ENCODE measurements at regions not wholly inside any gene's neighbourhood (a gene's known extent, or its start where the extent isn't known, plus 50 kb on each side); places are given as distances from the start of the nearest gene placed in this dataset.

DNA sequence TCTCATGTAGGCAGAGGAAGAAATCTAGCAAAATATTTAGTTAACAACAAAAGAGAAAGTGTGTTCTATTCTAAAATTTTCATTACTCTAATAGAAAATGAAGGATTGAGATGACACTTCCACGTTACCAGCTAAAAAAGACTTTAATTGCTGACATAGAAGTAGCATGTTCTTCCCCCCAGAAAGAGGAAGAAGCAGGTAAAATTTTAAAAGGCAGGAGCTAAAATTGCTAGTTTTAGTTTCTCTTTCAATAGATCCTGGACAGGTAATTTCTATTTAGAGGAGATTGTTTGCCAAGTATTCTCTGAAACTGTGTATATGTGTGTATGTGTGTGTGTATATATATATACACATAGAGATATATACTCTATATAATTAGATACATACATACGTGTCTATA lies 248.1 kb upstream of the FMN2 start:
- Histone ChIP-seq H3K9ac (no peak overlapping the region), H3K27me3 (ENCODE audit: control insufficient read depth, insufficient read depth, low read length) (no peaks in the 10 kb centered on the region), H2AFZ (no peak overlapping the region), H3K4me3 (ENCODE audit: low read depth, low read length) (no peak overlapping the region), H3K4me1 (no peaks in the 10 kb centered on the region), H3K36me3 (ENCODE audit: control insufficient read depth, insufficient read depth, low read length) (no peaks in the 10 kb centered on the region), H3K79me2 (no peaks in the 10 kb centered on the region), H3K27ac (no peak overlapping the region), H3K9me3 (ENCODE audit: control insufficient read depth, low read length) (no peaks in the 10 kb centered on the region), H3K4me2 (ENCODE audit: low read length) (no peak overlapping the region)
- TF ChIP-seq, protein P1, sequence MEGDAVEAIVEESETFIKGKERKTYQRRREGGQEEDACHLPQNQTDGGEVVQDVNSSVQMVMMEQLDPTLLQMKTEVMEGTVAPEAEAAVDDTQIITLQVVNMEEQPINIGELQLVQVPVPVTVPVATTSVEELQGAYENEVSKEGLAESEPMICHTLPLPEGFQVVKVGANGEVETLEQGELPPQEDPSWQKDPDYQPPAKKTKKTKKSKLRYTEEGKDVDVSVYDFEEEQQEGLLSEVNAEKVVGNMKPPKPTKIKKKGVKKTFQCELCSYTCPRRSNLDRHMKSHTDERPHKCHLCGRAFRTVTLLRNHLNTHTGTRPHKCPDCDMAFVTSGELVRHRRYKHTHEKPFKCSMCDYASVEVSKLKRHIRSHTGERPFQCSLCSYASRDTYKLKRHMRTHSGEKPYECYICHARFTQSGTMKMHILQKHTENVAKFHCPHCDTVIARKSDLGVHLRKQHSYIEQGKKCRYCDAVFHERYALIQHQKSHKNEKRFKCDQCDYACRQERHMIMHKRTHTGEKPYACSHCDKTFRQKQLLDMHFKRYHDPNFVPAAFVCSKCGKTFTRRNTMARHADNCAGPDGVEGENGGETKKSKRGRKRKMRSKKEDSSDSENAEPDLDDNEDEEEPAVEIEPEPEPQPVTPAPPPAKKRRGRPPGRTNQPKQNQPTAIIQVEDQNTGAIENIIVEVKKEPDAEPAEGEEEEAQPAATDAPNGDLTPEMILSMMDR (IDR thresholded peaks at IDR 0.05): no peak

DNA sequence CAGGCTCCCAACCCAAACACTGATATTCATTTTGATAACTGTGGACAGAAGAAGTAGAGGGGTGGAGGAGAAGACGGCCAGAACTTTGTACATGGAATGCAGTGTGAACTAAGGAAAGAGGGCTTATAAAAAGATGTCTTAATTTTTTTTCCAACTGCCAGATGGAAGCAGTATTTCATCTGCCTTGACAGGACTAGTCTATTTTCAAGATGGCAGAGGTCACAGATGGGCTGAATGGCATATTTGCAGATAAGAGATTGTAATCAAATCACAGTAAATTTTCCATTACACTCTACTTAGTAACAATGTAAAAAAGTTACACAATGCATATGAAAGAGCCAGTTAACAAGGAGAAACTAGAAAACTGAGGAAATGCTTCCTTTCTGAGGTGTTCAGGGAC lies 246.8 kb upstream of the FMN2 start:
- Histone ChIP-seq H3K36me3 (ENCODE audit: control insufficient read depth, insufficient read depth, low read length) (no peaks in the 10 kb centered on the region), H3K79me2 (no peaks in the 10 kb centered on the region), H3K9me3 (ENCODE audit: control insufficient read depth, low read length) (no peaks in the 10 kb centered on the region), H3K27me3 (ENCODE audit: control insufficient read depth, insufficient read depth, low read length) (no peaks in the 10 kb centered on the region), H2AFZ (no peak overlapping the region), H3K27ac (no peak overlapping the region), H3K4me3 (ENCODE audit: low read depth, low read length) (no peak overlapping the region), H3K9ac (no peak overlapping the region), H3K4me1 (no peaks in the 10 kb centered on the region), H3K4me2 (ENCODE audit: low read length) (no peak overlapping the region)
- TF ChIP-seq, protein P1 (IDR thresholded peaks at IDR 0.05): no peak

DNA sequence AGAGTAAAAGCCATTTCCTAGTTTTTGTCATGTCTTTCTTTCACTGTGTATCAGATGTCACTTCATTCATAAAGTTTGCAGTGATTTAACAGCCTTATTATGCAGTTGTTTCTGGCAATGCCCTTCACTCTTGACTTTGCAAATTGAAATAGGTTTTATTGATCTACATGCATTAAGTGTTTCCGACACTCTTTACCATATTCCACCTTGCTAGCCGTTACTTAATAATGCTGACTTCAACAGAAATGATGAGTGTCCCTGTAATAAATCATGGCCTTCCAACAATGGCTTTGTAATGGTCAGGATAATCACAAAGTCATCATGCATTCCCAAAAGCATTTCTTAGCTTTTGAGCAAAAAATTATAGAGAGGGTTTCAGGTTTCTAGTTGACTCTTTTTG lies 236.8 kb upstream of the FMN2 start:
- no peak overlapping the region for H3K4me2 ChIP-seq (ENCODE audit: low read length)
- H3K79me2 ChIP-seq: no peaks in the 10 kb centered on the region
- H3K36me3 ChIP-seq (ENCODE audit: control insufficient read depth, insufficient read depth, low read length): no peaks in the 10 kb centered on the region
- no peak overlapping the region for H2AFZ ChIP-seq
- H3K27ac ChIP-seq: no peak overlapping the region
- H3K9me3 ChIP-seq (ENCODE audit: control insufficient read depth, low read length): no peaks in the 10 kb centered on the region
- TF ChIP-seq, protein P1 (IDR thresholded peaks at IDR 0.05): no peak
- H3K4me3 ChIP-seq (ENCODE audit: low read depth, low read length): no peak overlapping the region
- H3K27me3 ChIP-seq (ENCODE audit: control insufficient read depth, insufficient read depth, low read length): no peaks in the 10 kb centered on the region
- H3K4me1 ChIP-seq: no peaks in the 10 kb centered on the region
- no peak overlapping the region for H3K9ac ChIP-seq

DNA sequence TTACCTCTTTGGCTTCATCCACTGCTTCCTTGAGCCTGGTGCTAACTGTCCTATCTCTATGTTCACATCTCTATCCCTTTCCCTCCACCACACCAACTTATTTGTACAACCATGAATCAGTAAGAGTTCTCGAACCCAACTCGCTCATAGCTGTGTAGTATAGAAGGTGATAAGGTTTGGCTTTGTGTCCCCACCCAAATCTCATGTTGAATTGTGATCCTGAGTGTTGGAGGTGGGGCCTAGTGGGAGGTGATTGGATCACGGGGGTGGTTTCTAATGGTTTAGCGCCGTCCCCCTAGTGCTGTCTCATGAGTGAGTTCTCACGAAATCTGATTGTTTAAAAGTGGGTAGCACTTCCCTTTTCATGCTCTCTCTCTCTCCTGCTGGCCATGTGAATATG lies 235.6 kb upstream of the FMN2 start:
- H3K79me2 ChIP-seq: no peaks in the 10 kb centered on the region
- no peak overlapping the region for H3K27ac ChIP-seq
- H3K4me1 ChIP-seq: no peaks in the 10 kb centered on the region
- TF ChIP-seq, protein P1 (IDR thresholded peaks at IDR 0.05): no peak
- H3K4me3 ChIP-seq (ENCODE audit: low read depth, low read length): no peak overlapping the region
- no peak overlapping the region for H3K4me2 ChIP-seq (ENCODE audit: low read length)
- H3K9ac ChIP-seq: no peak overlapping the region
- H3K36me3 ChIP-seq (ENCODE audit: control insufficient read depth, insufficient read depth, low read length): no peaks in the 10 kb centered on the region
- no peaks in the 10 kb centered on the region for H3K9me3 ChIP-seq (ENCODE audit: control insufficient read depth, low read length)
- H3K27me3 ChIP-seq (ENCODE audit: control insufficient read depth, insufficient read depth, low read length): no peaks in the 10 kb centered on the region
- H2AFZ ChIP-seq: no peak overlapping the region

DNA sequence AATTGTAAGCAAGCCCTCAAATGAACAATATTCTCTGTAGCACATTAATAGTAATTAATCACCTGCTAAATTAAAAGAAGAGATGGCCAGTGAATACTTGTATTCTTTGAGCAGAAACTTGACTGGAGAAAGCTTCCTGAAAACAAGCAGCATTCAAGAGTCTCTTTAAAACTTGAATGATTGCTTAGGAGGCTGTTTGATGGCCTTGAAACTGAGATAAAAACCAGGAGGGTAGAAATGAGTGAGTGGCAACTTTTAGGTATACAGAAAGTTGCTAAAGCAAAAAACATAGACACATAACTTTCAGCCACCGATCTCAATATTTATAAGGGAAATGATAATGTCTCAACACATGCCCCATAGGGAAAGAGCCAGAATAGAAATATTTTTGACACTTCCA lies 234.8 kb upstream of the FMN2 start:
- Histone ChIP-seq H3K27me3 (ENCODE audit: control insufficient read depth, insufficient read depth, low read length) (no peaks in the 10 kb centered on the region), H2AFZ (no peak overlapping the region), H3K79me2 (no peaks in the 10 kb centered on the region), H3K9me3 (ENCODE audit: control insufficient read depth, low read length) (no peaks in the 10 kb centered on the region), H3K27ac (no peak overlapping the region), H3K4me3 (ENCODE audit: low read depth, low read length) (no peak overlapping the region), H3K4me2 (ENCODE audit: low read length) (no peak overlapping the region), H3K4me1 (no peaks in the 10 kb centered on the region), H3K36me3 (ENCODE audit: control insufficient read depth, insufficient read depth, low read length) (no peaks in the 10 kb centered on the region), H3K9ac (no peak overlapping the region)
- TF ChIP-seq, protein P1 (IDR thresholded peaks at IDR 0.05): no peak
